Muscle of back (tissue), 3 donors: ENCODE measurements at regions not wholly inside any gene's neighbourhood (a gene's known extent, or its start where the extent isn't known, plus 50 kb on each side); places are given as distances from the start of the nearest gene placed in this dataset.
"Not testable (repeated sequence)": the region's sequence is repeated elsewhere in the genome, so short reads cannot be mapped to it uniquely, and the experiment has no call there.

Experiments used
- DNase-seq, 3 donors: peaks; one replicate each; pipeline versions ENCODE4 v3.0.0 to v3.0.0-alpha.2; 2013

- peak in 2 of 3 donors; percentile 1 to 12 for DNase-seq
Observed at GRCh38 chr10:120048391-120048790, 155.9 kb downstream of the SEC23IP start.

- DNase-seq: peak in 2 of 3 donors; percentile 8 to 40
Observed at GRCh38 chr10:120051671-120052070, 159.1 kb downstream of the SEC23IP start.

- DNase-seq: no peak
Observed at GRCh38 chr10:120052964-120053702, 160.6 kb downstream of the SEC23IP start.

- not testable (repeated sequence) for DNase-seq
Observed at GRCh38 chr10:120059790-120060189, 167.3 kb downstream of the SEC23IP start.

- no peak for DNase-seq
Observed at GRCh38 chr10:120067427-120067826, 174.9 kb downstream of the SEC23IP start.

- no peak for DNase-seq
Observed at GRCh38 chr10:120069700-120070099, 177.2 kb downstream of the SEC23IP start.

GRCh38 chr10:120075349-120075748 lies 182.8 kb downstream of the SEC23IP start:
- no peak for DNase-seq

GRCh38 chr10:120076996-120077706 lies 184.6 kb downstream of the SEC23IP start:
- DNase-seq: no peak

GRCh38 chr10:120077707-120078492 lies 185.4 kb downstream of the SEC23IP start:
- DNase-seq: no peak

GRCh38 chr10:120085096-120085796 lies 192.7 kb downstream of the SEC23IP start:
- DNase-seq: peak in 1 of 3 donors; percentile 7

GRCh38 chr10:120086066-120086465 lies 193.5 kb downstream of the SEC23IP start:
- no peak for DNase-seq

GRCh38 chr10:120087109-120087508 lies 194.6 kb downstream of the SEC23IP start:
- DNase-seq: no peak

- DNase-seq: no peak
Observed at GRCh38 chr10:120095875-120096274, 203.3 kb downstream of the SEC23IP start.

- no peak for DNase-seq
Observed at GRCh38 chr10:120097766-120098165, 205.2 kb downstream of the SEC23IP start.

- DNase-seq: peak in 2 of 3 donors; percentile 13
Observed at GRCh38 chr10:120098232-120098930, 205.9 kb downstream of the SEC23IP start.

- no peak for DNase-seq
Observed at GRCh38 chr10:120103738-120104560, 211.4 kb downstream of the SEC23IP start.

- DNase-seq: peak; percentile 9 to 56 (median 16)
Observed at GRCh38 chr10:120105001-120105400, 212.5 kb downstream of the SEC23IP start.

GRCh38 chr10:120105492-120105891 lies 213.0 kb downstream of the SEC23IP start:
- DNase-seq: peak in 1 of 3 donors; percentile 45

- no peak for DNase-seq
Observed at GRCh38 chr10:120108916-120109315, 216.4 kb downstream of the SEC23IP start.

GRCh38 chr10:120109725-120110124 lies 217.2 kb downstream of the SEC23IP start:
- not testable (repeated sequence) for DNase-seq
